Muscle layer of duodenum (tissue), 2 donors: ENCODE measurements at regions not wholly inside any gene's neighbourhood (a gene's known extent, or its start where the extent isn't known, plus 50 kb on each side); places are given as distances from the start of the nearest gene placed in this dataset.

ENCODE experiments used
- H3K27ac ChIP-seq: one replicate; pipeline ENCODE4 v1.7.0; 2013; ENCODE audit warnings: mild to moderate bottlenecking, low read length
- H3K27me3 ChIP-seq: one replicate; pipeline ENCODE4 v1.7.0; 2013; ENCODE audit warnings: low read depth, mild to moderate bottlenecking, control low read depth, low read length
- H3K36me3 ChIP-seq, 2 donors: one replicate each; pipeline ENCODE4 v1.7.0; 2013; ENCODE audit warnings: low read length in 2 of 2, control low read depth in 1 of 2, mild to moderate bottlenecking in 1 of 2; ENCODE audit not compliant: insufficient read depth in 2 of 2, control insufficient read depth in 1 of 2
- H3K4me1 ChIP-seq, 2 donors: one replicate each; pipeline ENCODE4 v1.7.0; 2013; ENCODE audit warnings: low read length in 2 of 2, mild to moderate bottlenecking in 2 of 2, control low read depth in 1 of 2, moderate library complexity in 1 of 2; ENCODE audit not compliant: insufficient read depth in 2 of 2, control insufficient read depth in 1 of 2
- H3K4me3 ChIP-seq, 2 donors: one replicate each; pipeline ENCODE4 v1.7.0; 2013; ENCODE audit warnings: low read length in 2 of 2, low read depth in 1 of 2, mild to moderate bottlenecking in 1 of 2
- H3K9me3 ChIP-seq, 2 donors: one replicate each; pipeline ENCODE4 v1.7.0; 2013; ENCODE audit warnings: low read length in 2 of 2, control low read depth in 1 of 2, mild to moderate bottlenecking in 1 of 2; ENCODE audit not compliant: control insufficient read depth in 1 of 2
- donor health status: healthy.

- H3K36me3 ChIP-seq: no peaks in the 10 kb centered on the region
- H3K27ac ChIP-seq: no peak overlapping the region
- peaks cover 3 to 6% of the 10 kb centered on the region in 2 donors for H3K9me3 ChIP-seq
- peaks cover 0 to 2% of the 10 kb centered on the region in 2 donors for H3K4me1 ChIP-seq
- H3K27me3 ChIP-seq: no peaks in the 10 kb centered on the region
- H3K4me3 ChIP-seq: no peak overlapping the region
These were observed 602.1 kb downstream of the LMO4 start for GRCh38 chr1:87930796-87931195.

GRCh38 chr1:87933171-87933570 is 604.5 kb downstream of the LMO4 start:
- H3K9me3 ChIP-seq: peaks cover 3 to 6% of the 10 kb centered on the region in 2 donors
- no peaks in the 10 kb centered on the region for H3K36me3 ChIP-seq
- no peak overlapping the region for H3K4me3 ChIP-seq
- H3K27ac ChIP-seq: no peak overlapping the region
- no peaks in the 10 kb centered on the region for H3K27me3 ChIP-seq
- H3K4me1 ChIP-seq: no peaks in the 10 kb centered on the region

- no peak overlapping the region for H3K4me3 ChIP-seq
- H3K9me3 ChIP-seq: peaks cover 0 to 6% of the 10 kb centered on the region in 2 donors
- H3K27ac ChIP-seq: no peak overlapping the region
- no peaks in the 10 kb centered on the region for H3K36me3 ChIP-seq
- no peaks in the 10 kb centered on the region for H3K27me3 ChIP-seq
- no peaks in the 10 kb centered on the region for H3K4me1 ChIP-seq
These were observed 606.5 kb downstream of the LMO4 start for GRCh38 chr1:87935130-87935529.

GRCh38 chr1:87937831-87938395 is 609.2 kb downstream of the LMO4 start:
- Histone ChIP-seq H3K27ac (no peak overlapping the region), H3K27me3 (no peaks in the 10 kb centered on the region), H3K4me3 (no peak overlapping the region), H3K4me1 (peaks cover 0 to 5% of the 10 kb centered on the region in 2 donors), H3K36me3 (no peaks in the 10 kb centered on the region), H3K9me3 (no peaks in the 10 kb centered on the region)

GRCh38 chr1:87938631-87939030 is 610.0 kb downstream of the LMO4 start:
- no peak overlapping the region for H3K27ac ChIP-seq
- H3K4me3 ChIP-seq: no peak overlapping the region
- no peaks in the 10 kb centered on the region for H3K36me3 ChIP-seq
- H3K9me3 ChIP-seq: no peaks in the 10 kb centered on the region
- H3K4me1 ChIP-seq: peaks cover 0 to 5% of the 10 kb centered on the region in 2 donors
- H3K27me3 ChIP-seq: no peaks in the 10 kb centered on the region

- no peaks in the 10 kb centered on the region for H3K36me3 ChIP-seq
- no peak overlapping the region for H3K27ac ChIP-seq
- H3K4me3 ChIP-seq: no peak overlapping the region
- H3K9me3 ChIP-seq: no peaks in the 10 kb centered on the region
- H3K4me1 ChIP-seq: peaks cover 0 to 5% of the 10 kb centered on the region in 2 donors
- no peaks in the 10 kb centered on the region for H3K27me3 ChIP-seq
These were observed 610.8 kb downstream of the LMO4 start for GRCh38 chr1:87939444-87939843.

GRCh38 chr1:87940421-87940820 is 611.7 kb downstream of the LMO4 start:
- no peaks in the 10 kb centered on the region for H3K27me3 ChIP-seq
- no peak overlapping the region for H3K27ac ChIP-seq
- H3K4me3 ChIP-seq: no peak overlapping the region
- no peaks in the 10 kb centered on the region for H3K36me3 ChIP-seq
- H3K4me1 ChIP-seq: peaks cover 0 to 5% of the 10 kb centered on the region in 2 donors
- H3K9me3 ChIP-seq: no peaks in the 10 kb centered on the region

GRCh38 chr1:87941337-87941946 is 612.8 kb downstream of the LMO4 start:
- H3K4me1 ChIP-seq: peaks cover 0 to 5% of the 10 kb centered on the region in 2 donors
- H3K27me3 ChIP-seq: no peaks in the 10 kb centered on the region
- H3K9me3 ChIP-seq: no peaks in the 10 kb centered on the region
- no peak overlapping the region for H3K4me3 ChIP-seq
- H3K27ac ChIP-seq: no peak overlapping the region
- no peaks in the 10 kb centered on the region for H3K36me3 ChIP-seq

GRCh38 chr1:87942165-87942564 is 613.5 kb downstream of the LMO4 start:
- Histone ChIP-seq H3K27me3 (no peaks in the 10 kb centered on the region), H3K4me1 (peaks cover 0 to 5% of the 10 kb centered on the region in 2 donors), H3K27ac (no peak overlapping the region)

GRCh38 chr1:87949711-87950110 is 621.0 kb downstream of the LMO4 start:
- Histone ChIP-seq H3K27me3 (no peaks in the 10 kb centered on the region), H3K4me1 (peaks cover 0 to 7% of the 10 kb centered on the region in 2 donors), H3K27ac (no peak overlapping the region), H3K36me3 (no peaks in the 10 kb centered on the region), H3K9me3 (no peaks in the 10 kb centered on the region), H3K4me3 (no peak overlapping the region)

More at GRCh38 chr1:87942165-87942564, 613.5 kb downstream of the LMO4 start:
- Histone ChIP-seq H3K4me3 (no peak overlapping the region), H3K36me3 (no peaks in the 10 kb centered on the region), H3K9me3 (no peaks in the 10 kb centered on the region)

- H3K4me3 ChIP-seq: no peak overlapping the region
- H3K27me3 ChIP-seq: no peaks in the 10 kb centered on the region
- no peaks in the 10 kb centered on the region for H3K36me3 ChIP-seq
- no peaks in the 10 kb centered on the region for H3K9me3 ChIP-seq
- peaks cover 0 to 7% of the 10 kb centered on the region in 2 donors for H3K4me1 ChIP-seq
- H3K27ac ChIP-seq: no peak overlapping the region
These were observed 621.7 kb downstream of the LMO4 start for GRCh38 chr1:87950369-87950768.

GRCh38 chr1:87951409-87951808 is 622.7 kb downstream of the LMO4 start:
- Histone ChIP-seq H3K4me1 (peaks cover 0 to 7% of the 10 kb centered on the region in 2 donors), H3K36me3 (no peaks in the 10 kb centered on the region), H3K4me3 (no peak overlapping the region), H3K27ac (no peak overlapping the region), H3K9me3 (no peaks in the 10 kb centered on the region), H3K27me3 (no peaks in the 10 kb centered on the region)
